CD4-positive, alpha-beta T cell treated with Interleukin-4 for 1 hour (primary cell): ENCODE measurements at regions not wholly inside any gene's neighbourhood (a gene's known extent, or its start where the extent isn't known, plus 50 kb on each side); places are given as distances from the start of the nearest gene placed in this dataset.

Experiments used
- DNase-seq, 2 donors: peaks; one replicate each; pipeline ENCODE4 v3.0.0-alpha.2; 2020 to 2022

GRCh38 chr20:59499863-59500262 lies 104.5 kb upstream of the PHACTR3 start:
- DNase-seq, result no peak

GRCh38 chr20:59508729-59509128 lies 95.6 kb upstream of the PHACTR3 start:
- no peak for DNase-seq

GRCh38 chr20:59512651-59513050 lies 91.7 kb upstream of the PHACTR3 start:
- DNase-seq, result no peak

- DNase-seq, result no peak
Observed at GRCh38 chr20:59514554-59514953, 89.8 kb upstream of the PHACTR3 start.

GRCh38 chr20:59515013-59515905 lies 89.1 kb upstream of the PHACTR3 start:
- DNase-seq, result no peak

- DNase-seq, result no peak
Observed at GRCh38 chr20:59515906-59516209, 88.5 kb upstream of the PHACTR3 start.

GRCh38 chr20:59518881-59519706 lies 85.2 kb upstream of the PHACTR3 start:
- DNase-seq, result peak; percentile 15 to 52

- DNase-seq, result no peak
Observed at GRCh38 chr20:59519707-59520014, 84.7 kb upstream of the PHACTR3 start.

GRCh38 chr20:59520814-59521213 lies 83.5 kb upstream of the PHACTR3 start:
- DNase-seq, result no peak

GRCh38 chr20:59525500-59526241 lies 78.7 kb upstream of the PHACTR3 start:
- DNase-seq, result peak in 1 of 2 donors; percentile 8

GRCh38 chr20:59526242-59527225 lies 77.8 kb upstream of the PHACTR3 start:
- no peak for DNase-seq

- DNase-seq, result no peak
Observed at GRCh38 chr20:59530782-59531181, 73.6 kb upstream of the PHACTR3 start.

- no peak for DNase-seq
Observed at GRCh38 chr20:59537991-59538390, 66.3 kb upstream of the PHACTR3 start.

GRCh38 chr20:59547596-59547995 lies 56.7 kb upstream of the PHACTR3 start:
- no peak for DNase-seq
